ENCODE measurements at regions not wholly inside any gene's neighbourhood (a gene's known extent, or its start where the extent isn't known, plus 50 kb on each side); places are given as distances from the start of the nearest gene placed in this dataset.

DNA sequence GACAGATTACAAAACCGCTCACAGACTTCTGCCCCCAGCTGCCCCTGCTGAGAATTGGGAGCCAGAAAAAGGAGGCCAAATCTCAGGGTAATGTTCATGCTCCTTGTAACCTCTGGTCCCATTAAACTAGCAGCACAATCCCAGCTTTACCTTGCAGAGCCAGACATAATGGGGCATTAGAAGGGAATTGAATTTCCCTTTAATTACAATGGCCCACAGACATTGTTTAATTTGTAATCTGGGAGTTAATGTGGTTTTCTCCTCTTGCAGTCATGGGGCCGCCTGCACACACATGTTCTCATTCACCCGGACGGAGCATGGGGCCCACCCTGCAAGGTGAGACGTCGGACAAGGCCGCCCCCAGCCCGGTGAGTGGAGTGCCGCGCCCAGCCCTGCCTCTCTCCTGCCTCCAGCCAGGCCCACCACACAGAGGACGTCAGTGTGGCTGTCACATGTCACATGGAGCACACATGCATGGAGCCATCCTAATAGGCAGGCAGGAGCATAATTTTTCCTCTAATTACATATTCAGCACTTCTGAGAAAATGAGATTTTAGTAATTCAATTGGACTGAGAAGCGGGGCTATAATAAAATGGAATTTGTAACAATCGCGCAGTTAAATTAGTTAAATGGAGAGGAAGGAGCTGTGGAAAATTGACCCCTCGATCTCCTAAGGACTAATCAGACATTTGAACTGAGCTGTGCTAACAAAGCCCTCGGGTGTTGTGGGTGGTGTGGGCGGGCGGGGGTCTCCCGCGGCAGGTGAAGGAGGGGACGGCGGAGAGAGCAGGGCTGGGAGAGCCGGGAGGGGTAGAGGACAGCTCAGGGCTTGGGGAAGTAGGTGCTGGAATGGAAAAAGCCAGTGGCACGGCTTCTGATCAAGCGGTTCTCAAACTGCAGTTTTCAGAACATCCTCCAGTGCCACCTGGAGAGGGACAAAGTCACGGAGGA is 87.7 kb downstream of the ENGASE start:
- no peak for FAIRE-seq

DNA sequence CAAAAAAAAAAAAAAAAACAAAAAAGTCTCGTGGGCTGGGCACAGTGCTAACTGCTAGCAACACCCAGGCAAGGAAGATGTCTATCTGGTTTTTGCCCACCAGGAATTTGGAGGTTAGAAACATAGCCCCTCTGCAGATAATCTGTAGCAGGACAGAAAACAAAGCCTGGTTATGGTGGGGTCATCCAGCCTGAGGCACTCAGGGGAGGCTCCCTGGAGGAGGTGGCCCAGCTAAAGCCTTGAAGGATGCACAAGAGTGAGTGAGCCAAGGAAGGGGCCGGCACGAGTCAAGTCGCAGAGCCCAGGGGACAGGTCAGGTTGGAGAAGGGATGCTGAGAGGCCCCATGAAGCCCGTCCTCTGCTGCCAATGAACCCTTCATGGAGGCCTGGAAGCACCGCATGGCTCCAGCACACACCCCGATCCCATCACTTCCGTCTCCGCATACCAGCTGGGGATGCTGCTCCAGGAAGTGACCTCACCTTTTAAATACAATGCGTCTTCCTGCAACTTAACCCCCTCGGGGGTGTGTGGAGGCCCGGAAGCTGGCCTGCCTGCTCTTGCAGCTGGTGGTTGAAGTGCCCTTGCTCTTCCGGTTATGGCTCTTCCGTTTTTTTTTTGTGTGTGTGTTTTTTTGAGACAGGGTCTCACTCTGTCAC is 86.5 kb downstream of the ENGASE start:
- no peak for FAIRE-seq

DNA sequence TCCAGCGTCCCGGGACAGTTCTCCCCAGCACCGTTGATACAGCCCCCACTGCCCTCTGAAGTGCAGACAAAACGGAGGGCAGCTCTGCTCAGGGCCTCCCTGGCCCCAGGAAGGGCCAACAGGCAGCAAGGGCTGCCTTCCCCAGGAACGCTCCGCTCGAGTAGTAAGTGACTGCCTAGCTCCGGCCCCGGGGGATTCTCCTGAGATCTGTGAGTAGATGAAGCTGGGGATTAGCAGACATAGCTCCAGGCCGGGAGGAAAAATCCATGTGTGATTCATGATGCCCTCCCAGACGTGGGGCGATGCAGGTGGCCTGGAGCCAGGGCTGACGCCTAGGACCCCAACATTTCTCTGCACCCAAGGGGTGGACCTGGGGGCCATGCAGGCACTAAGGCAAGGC is 85.3 kb downstream of the ENGASE start:
- no peak for FAIRE-seq

DNA sequence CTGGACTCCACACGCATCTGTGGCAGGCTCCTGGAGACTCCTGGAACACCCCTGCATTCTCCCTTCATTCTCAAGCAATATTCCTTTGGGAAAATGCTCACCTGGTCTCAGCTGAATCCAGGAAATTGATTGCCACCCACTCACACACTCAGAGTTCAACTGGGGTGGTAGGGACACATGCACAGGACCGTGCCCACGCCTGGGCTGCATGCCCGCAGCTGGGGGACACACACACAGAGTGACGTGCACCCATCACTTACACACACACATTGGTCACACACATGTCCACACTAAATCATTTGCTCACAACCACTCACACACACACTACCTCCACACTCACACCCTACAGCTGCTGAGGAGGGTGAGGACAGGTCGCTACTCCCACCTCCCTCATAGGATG is 84.8 kb downstream of the ENGASE start:
- no peak for FAIRE-seq

DNA sequence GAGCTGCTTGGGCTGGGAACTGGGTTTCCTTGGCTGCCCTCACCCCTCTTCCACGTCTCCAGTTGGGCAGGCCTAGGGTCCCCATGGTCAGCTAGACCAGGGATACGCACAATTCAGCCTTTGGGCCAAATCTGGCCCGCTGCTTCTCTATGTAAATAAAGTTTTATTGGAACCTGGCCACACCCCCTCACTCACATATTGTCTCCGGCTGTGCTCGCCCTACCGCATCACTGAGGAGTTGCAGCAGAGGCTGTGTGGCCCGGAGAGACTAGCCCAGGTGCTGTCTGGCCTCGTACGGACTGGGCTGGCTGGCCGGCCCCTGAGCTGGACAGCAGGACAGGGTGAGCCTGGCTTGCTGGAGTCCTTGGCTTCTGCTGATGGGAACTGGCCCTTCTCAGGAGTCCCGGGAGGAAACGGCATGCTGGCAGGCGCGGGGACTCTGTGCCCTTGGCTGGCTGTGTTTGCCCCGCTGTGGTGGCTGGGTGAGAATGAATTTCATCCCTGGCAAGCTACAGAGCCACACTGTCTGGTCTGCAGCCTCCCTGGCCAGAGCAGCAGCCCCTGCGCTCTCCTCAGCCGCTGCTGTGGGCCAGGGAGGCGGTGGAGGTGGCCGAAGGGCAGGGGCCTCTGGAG is 82.0 kb downstream of the ENGASE start:
- FAIRE-seq = no peak

DNA sequence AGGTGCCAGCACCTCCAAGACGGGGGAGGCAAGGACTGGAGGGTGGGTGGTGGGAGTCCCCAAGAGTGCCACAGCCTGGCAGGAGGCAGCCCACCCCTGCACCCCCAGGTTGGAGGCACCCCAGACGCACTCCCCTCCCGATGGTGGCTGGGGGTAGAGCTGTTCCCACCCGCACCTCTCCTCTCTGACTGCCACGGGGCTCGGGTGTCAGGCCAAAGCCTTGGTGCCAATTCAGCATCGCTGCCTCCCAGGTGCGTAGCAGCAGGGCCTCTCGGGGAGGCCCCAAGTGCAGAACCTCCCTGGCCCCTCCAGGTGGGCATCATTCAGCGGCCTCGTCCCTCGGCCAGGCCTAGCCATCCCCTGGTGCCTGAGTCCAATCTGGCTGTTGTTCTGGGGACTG is 81.1 kb downstream of the ENGASE start:
- no peak for FAIRE-seq

DNA sequence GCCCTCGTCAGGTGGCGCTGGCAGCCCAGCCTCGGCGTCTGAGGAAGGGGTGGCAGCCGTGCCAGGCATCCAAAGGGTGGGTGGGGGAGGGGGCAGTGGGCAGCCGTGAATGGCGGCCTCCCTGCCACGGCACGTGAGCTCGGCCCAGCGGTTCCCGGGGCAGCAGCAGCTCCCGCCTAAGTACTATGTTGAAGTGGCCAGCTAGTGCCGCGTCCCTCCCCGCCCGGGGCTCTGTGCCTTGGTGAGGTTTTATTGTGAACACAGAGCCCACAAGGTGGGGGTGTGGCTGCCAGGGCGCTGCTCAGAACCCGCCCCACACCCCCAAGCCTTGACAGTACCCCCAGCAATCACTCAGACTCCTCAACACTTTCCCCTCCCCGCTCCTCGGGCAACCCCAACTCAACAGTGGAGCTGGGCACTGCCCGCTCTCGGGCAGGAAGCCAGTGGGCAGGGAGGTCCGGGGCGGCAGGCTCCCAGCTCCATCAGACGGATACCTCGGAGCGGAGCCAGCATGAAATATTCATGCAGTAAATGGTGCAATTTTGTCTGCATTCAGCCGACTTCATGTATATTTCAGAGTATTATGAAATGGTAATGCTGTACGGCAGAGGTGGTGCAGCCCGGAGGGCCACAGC is 80.4 kb downstream of the ENGASE start:
- no peak for FAIRE-seq

DNA sequence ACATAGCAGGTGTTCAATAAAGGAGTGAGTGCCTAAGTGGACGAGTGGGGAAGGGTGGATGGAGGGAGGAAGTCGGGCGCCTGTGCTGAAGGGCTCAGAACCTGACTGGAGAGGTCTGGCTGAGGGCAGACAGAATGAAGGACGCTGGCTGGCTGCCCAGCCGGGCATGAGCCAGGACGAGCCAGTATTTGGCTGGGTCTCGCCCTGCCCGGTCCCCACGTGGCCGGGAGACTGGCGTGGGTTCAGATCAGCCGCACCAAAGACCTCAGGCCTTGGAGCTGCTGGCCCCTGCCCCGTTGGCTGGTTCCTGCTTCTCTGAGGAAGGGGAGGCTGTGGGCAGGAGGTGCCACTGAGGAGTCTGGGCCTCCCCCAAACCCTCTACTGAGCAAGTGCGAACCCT is 79.8 kb downstream of the ENGASE start:
- FAIRE-seq = no peak

DNA sequence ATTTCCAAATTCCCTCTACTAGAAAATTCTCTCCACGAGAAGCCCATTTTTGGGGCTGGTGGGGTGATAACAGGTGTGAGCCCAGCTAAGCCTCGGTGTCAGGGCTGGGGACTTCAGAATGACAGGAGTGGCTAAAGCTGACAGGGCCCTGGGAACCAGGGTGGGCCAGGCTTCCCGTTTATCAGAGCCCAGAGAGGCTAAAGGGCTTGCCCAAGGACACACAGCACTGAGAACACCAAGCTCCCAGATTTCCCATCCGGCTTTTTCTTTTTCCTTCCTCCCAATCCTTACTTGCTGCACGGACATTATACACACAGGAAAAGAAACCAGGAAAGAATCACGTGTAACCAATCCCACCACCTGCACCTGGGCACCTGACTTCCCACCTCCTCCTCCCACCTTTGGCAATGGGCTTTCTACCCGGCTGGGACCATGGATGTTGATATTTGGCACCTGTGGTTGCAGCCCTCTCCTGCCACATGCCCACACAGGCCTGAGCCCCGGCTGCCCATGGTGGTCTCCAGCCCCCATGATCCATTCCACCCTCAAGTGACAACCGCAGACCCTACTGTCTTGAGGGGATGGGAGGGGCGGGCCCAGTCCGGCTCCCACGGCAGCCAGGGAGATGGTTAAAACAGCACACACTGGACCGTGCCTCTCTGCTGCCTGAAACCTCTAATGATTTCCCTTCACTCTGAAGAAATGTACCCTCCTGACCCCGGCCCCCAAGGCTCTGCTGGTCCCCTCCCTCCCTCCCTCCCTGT is 78.9 kb downstream of the ENGASE start:
- FAIRE-seq = no peak

DNA sequence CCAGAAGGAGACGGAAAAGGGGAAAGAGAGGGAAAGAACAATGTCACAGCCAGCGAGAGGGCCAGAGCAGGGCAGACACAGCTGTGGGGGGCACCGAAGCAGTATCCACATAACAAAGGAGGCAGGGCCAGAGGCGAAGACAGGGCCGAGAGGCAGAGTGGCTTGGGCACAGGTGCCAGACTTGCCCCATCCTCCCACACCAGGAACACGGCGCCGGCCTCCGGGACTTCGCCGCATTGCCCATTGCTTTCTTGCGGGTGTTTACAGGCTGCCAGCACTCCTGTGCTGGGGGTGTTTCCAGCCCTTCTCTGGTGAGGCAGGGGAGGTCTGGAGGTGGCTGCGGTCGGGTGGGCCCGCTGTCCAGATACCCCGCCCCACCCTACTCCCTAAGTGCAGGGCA is 78.0 kb downstream of the ENGASE start:
- no peak for FAIRE-seq

DNA sequence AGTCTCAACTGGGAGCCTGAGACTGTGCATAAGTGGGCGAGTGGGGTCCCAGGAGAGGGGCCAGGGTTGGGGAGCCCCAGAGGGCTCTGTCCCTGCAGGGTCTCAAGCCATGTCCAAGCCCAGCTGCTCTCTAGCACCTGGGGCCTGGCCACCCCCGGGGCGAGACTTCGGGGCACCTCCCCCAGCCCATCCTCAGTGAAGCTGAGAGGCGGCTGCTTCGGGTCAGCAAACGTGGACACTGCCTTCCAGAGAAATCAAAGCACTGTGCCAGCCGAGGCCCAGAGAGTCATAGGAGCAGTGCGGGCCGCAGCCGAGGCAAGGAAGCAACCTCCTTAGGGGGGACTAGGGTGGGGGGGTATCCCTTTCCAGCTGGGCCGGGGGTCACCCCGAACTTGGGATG is 77.5 kb downstream of the ENGASE start:
- no peak for FAIRE-seq

DNA sequence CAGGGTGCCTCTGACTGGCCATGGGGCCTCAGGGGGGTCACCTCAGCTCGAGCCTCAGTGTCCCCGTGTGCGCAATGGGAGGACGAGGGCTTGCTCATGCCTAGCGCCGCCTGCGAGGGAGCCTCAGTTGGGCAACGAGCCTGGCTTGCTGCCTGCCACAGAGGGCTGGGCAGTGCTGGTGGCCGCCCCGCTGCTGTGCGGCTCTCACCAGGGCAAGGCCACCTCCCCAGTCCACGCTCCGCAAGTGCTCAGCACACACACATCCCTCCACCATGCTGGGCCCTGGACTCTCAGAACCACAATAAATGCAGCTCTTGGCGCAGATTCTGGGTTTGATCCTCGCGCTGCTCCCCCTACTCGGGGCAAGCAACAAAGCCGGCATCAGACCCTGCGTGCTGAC is 76.2 kb downstream of the ENGASE start:
- no peak for FAIRE-seq

DNA sequence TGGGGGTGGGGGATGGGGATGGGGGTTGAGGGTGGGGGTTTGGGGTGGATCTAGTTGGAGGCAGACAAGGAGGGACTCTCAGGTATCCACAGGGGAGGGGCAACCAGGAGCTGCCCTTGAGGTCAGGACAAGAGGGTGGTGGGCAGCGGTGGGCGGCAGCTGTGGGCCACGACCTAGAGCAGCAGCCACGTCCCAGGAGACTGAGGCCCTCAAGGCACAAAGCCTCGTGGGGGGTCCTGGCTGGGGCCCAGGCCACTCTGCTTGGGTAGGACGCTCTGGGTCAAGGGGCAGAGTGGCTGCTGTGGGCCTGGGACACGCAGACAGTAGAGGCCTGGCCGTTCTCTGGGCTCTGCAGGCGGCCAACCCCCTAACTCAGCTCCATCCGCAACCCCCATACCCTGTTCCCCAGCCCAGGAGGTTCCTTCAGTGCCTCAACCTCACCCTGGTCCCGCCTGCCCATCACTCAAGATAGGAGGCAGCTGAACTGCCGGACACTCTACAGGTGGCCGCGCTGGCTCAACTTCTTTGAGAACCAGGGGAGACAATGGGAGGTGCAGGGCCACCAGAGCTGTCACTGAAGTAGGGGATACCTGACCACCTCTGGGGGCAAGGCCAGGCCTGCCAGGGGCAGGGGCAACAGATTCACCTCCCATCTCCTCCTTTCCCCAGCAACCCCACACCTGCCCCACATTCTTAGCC is 75.6 kb downstream of the ENGASE start:
- no peak for FAIRE-seq

DNA sequence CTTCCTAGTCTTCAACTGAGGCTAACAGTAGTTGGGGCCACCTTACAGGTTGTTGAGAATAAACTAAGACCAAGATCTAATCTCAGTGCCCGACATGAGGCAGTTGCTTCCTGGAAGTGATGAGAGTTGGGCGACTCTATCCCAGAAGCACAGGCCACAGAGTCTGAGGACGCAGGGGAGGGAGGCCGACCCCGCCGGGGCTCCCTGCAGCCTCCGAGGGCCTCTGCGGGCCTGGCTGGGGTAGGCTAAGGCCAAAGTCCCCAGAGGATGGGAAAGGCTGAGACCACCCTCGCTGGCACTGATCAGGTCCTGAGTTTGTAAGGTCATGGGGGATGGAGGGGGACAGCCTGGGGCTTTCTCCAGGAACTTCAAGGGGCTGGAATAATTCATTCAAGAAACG is 74.0 kb downstream of the ENGASE start:
- no peak for FAIRE-seq

DNA sequence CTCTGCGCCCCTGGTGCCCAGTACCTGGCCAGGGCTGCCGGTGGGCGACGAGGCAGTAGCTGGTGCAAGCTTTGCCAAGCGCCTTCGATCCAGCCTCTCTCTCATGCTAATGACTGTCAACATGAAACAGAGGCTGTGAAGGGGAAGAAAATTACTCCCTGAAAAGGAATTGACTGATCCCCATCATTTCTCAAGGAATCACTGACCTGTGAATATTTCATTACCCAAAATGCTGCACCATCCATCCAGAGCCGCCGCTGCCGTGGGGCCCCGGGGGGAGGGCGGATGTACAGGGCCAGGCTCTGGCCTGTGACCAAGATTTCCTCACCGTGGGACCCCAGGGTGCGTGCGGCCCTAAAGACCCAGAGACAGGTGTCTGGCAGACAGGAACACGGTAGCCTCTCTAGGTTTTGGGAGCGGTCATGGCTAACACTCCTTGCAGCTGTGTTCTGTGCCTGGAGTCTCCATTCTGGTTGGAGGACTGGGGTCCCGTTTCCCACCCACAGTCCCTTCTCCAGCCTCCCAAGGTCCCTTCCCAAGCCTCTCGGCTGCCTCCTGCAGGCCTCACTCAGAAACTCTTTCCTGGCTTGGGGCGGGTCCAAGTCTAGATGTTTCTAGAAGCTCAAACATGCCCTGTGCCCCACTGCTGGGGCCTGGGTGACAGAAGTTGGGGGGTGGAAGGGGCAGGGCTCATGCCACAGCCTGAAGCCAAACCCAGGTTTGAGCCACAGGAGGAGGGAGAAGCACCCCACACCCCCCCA is 73.3 kb downstream of the ENGASE start:
- FAIRE-seq = no peak

DNA sequence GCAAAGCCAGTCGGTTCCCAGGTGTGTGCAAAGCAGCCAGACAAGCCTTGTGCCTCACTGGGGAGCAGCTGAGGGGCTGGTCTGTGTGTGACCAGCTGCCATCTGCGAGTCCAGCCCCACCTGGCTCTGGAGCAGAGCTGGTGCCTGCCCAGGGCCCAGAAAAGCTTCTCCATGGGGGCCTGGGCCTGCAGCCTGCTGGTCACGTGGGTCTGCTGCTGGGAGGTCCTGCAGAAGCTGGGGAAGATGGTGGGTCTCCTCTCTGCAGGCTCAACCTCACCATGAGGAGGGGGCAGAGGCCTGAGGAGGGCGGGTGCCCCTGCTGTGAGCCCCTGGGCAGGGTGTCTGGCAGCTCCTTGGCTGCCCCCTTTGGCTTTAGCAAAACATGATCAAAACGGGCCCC is 71.9 kb downstream of the ENGASE start:
- FAIRE-seq = no peak

DNA sequence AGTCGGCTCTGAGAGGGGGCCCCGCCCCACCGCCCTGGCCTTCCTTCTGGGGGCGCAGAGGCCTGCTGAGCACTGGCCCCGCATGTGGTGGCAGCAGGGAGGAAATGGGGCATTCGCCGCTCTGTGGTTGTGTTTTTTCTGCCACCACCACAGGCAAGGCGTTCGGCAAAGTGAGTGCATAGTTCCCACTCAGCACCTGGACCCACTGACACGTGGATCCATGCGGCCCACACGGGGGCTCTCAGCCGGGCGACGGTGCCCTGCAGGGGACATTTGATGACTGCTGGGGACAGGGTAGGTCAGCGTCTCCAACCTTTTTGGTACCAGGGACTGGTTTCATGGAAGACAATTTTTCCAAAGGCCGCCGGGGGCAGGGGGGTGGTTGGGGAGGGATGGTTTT is 70.9 kb downstream of the ENGASE start:
- no peak for FAIRE-seq

DNA sequence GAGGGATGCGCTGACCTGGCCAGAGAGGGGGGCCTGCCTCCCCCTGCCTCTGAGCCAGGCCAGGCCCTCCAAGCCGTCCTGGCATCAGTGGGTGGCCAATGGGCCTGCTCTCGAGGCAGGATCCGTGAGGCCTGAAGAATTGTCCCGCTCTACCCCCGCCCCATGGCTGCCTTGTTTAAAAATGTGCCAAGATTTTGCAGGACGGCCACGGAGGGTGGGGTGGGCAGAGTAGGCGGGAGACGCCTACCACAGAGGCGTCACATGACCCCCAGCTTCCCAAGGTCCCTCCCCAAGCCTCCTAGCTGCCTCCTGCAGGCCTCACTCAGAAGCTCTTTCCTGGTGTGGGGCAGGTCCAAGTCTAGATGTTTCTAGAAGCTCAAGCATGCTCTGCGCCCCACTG is 69.5 kb downstream of the ENGASE start:
- FAIRE-seq = no peak

DNA sequence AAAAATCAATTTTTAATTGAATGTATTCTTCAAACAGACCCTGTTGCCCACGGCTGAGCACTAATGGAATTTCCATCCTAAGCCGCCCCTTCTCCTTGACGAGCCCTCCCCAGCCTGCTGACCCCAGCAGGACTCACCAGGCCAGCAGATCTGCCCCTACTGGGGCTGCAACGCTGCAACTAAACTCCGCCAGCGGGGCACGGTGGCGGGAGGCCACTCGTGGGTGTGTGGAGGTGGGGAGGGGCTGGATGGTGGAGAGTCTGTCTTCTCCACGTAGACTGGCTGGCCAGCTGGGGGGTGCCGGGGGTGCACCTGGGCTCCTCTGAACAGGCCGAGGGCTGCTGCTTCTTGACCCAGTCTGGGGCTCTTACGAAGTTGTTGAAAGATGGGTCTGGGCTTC is 67.8 kb downstream of the ENGASE start:
- no peak for FAIRE-seq

DNA sequence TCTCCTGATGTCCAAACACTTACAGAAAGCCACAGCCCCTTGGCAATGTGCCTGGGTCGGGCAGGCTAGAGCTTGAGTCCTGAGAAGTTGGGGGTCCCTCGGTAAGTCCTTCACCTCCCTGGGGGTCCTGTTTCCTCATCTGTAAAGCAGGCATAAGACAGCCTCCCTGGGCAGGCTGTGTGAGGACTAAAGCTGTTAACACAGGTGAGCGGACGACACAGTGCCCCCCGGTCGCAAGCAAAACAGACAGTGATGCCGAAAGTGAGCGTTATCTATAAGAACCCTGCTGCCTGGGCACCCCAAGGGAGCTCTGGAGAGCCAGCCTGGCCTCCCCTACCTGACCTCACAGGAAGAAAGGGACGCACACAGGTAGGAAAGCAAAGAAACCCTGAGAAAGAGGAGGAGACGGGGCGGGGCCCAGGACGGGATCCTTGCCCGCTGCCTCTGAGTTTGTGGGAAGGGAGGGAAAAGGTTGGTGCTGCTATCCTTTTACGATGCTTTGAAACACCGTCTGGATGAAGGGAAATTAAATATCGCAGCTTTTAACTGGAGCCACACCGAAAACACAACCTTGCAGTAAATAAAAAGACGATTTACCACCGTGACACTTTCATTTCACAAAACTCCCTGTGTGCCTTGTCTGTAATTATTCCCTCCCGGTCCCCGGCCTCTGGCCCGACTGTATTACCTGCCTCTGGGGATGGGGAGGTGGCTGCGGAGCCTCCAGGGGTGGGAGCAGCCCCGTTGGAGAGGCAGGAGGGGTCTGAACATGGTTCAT is 67.1 kb downstream of the ENGASE start:
- FAIRE-seq = no peak

Data from A204.1 (cell line).